K562 (cell line): ENCODE measurements at regions not wholly inside any gene's neighbourhood (a gene's known extent, or its start where the extent isn't known, plus 50 kb on each side); places are given as distances from the start of the nearest gene placed in this dataset.
A peak's percentile ranks its signal among the peaks of the same experiment; 100 is the strongest.

ENCODE experiments used
- ATAC-seq: fragments of 200-7000 bp; cut with Tn5 transposase; 3 replicates; pipeline ENCODE4 v1.9.1; 2020; ENCODE audit warnings: moderate library complexity
- BruUV-seq: library from RNA; stranded (reverse); fragments of 400-500 nt; replicated peaks from 2 replicates; lab custom pipeline; 2021; lab: Mats Ljungman, UMichigan
- CTCF ChIA-PET: fragments of 300-600 bp; formaldehyde crosslinking; extraction: SDS; loops from one replicate; lab custom pipeline; 2021; ENCODE audit warnings: low intra/inter-chr PET ratio; lab: Yijun Ruan, JAX
- POLR2A ChIA-PET: fragments of 300-600, 350-650 bp; sonication (Branson Sonifier 250); formaldehyde crosslinking; extraction: SDS; loops from one replicate; lab custom pipeline; 2021; ENCODE audit warnings: antibody characterized with exemption, inconsistent platforms; lab: Yijun Ruan, JAX
- DNase-seq, 4 experiments: peaks; one replicate each; pipeline versions ENCODE4 v3.0.0 to v3.0.0-alpha.2; 2011 to 2018; ENCODE audit warnings: low spot score in 3 of 4, mixed read lengths in 3 of 4; ENCODE audit errors: extremely low read depth in 1 of 4
- FAIRE-seq: peaks from 2 replicates; lab custom pipeline; 2011; peaks lifted over from hg19 to GRCh38; lab: Jason Lieb, UNC
- H2AFZ ChIP-seq: 2 replicates; pipeline ENCODE4 v1.6.0; 2011; ENCODE audit warnings: low read depth, low read length, control low read depth, inconsistent platforms
- H3K27ac ChIP-seq: fragments of 200-600 bp; 3 replicates; pipeline ENCODE4 v1.8.0; 2011; ENCODE audit warnings: low read depth, mild to moderate bottlenecking, control low read depth, inconsistent platforms, low read length, moderate library complexity, mixed read lengths; ENCODE audit errors: extremely low read depth
- H3K27me3 ChIP-seq, 2 experiments: fragments of 300-600 bp in 1 of 2; 2 replicates in 1 of 2; 3 replicates in 1 of 2; pipeline versions ENCODE4 v1.6.0 to v1.8.0; 2011; ENCODE audit warnings: inconsistent platforms in 2 of 2, low read length in 2 of 2, mild to moderate bottlenecking in 1 of 2, mixed read lengths in 1 of 2, moderate library complexity in 1 of 2; ENCODE audit not compliant: control insufficient read depth in 2 of 2, insufficient read depth in 2 of 2
- H3K36me3 ChIP-seq: fragments of 300-600 bp; 3 replicates; pipeline ENCODE4 v1.8.0; 2011; ENCODE audit warnings: mild to moderate bottlenecking, low read length, inconsistent platforms; ENCODE audit not compliant: control insufficient read depth, insufficient read depth
- H3K4me1 ChIP-seq, 2 experiments: fragments of 200-600 bp in 1 of 2; replicated peaks in 1 of 2; 2 replicates in 1 of 2; 3 replicates in 1 of 2; pipeline versions ENCODE4 v1.5.1 to v1.8.0; 2011; ENCODE audit warnings: inconsistent platforms in 2 of 2, low read length in 2 of 2, mild to moderate bottlenecking in 1 of 2, mixed read lengths in 1 of 2, moderate library complexity in 1 of 2; ENCODE audit not compliant: control insufficient read depth in 2 of 2, insufficient read depth in 2 of 2
- H3K4me2 ChIP-seq: 2 replicates; pipeline ENCODE4 v1.6.1; 2011; ENCODE audit warnings: low read length, control low read depth, inconsistent platforms, mixed read lengths; ENCODE audit not compliant: insufficient read depth
- H3K4me3 ChIP-seq: fragments of 200-600 bp; sonication (generic), shearing (Covaris generic); 2 replicates; pipeline ENCODE4 v1.5.1; 2016; ENCODE audit warnings: control low read depth, inconsistent platforms
- H3K79me2 ChIP-seq: fragments of 200-600 bp; 3 replicates; pipeline ENCODE4 v1.8.0; 2011; ENCODE audit warnings: low read length, inconsistent platforms; ENCODE audit not compliant: control insufficient read depth, insufficient read depth
- H3K9ac ChIP-seq, 2 experiments: 2 replicates each; pipeline versions ENCODE4 v1.6.0 to v1.6.1; 2011; ENCODE audit warnings: low read depth in 2 of 2, low read length in 2 of 2, control low read depth in 1 of 2, inconsistent platforms in 1 of 2, mild to moderate bottlenecking in 1 of 2, mixed read lengths in 1 of 2; ENCODE audit not compliant: insufficient read depth in 1 of 2
- H3K9me1 ChIP-seq: one replicate; pipeline ENCODE4 v1.6.0; 2011; ENCODE audit warnings: inconsistent platforms, mild to moderate bottlenecking, low read length, moderate library complexity; ENCODE audit not compliant: control insufficient read depth, insufficient read depth
- H3K9me3 ChIP-seq: replicated peaks from 2 replicates; pipeline ENCODE4 v1.5.1; 2011; ENCODE audit warnings: low read depth, low read length, inconsistent platforms; ENCODE audit not compliant: control insufficient read depth, insufficient read depth
- H4K20me1 ChIP-seq: replicated peaks from 2 replicates; pipeline ENCODE4 v1.6.1; 2011; ENCODE audit warnings: low read length, inconsistent platforms, mixed read lengths; ENCODE audit not compliant: control insufficient read depth, insufficient read depth
- E2F1 ChIP-seq: sonication (generic); formaldehyde crosslinking; IDR thresholded peaks from 2 replicates; pipeline ENCODE4 v1.8.1; 2023; ENCODE audit warnings: mild to moderate bottlenecking, missing genetic modification reagents, moderate library complexity
- SPI1 ChIP-seq: IDR thresholded peaks from 2 replicates; pipeline ENCODE4 v1.6.1; 2011; ENCODE audit warnings: low read depth, low read length, control low read depth, borderline replicate concordance
- ZNF133 ChIP-seq: fragments of 250-450 bp; sonication (Bioruptor Pico); IDR thresholded peaks from 2 replicates; pipeline ENCODE4 v1.4.0; 2020; ENCODE audit warnings: mild to moderate bottlenecking
- WGBS: fragments of 100-300 bp; shearing (Covaris generic); methylation state at CpG from one replicate; pipeline ENCODE4 v1.1.6; 2016; ENCODE audit warnings: low coverage, mixed read lengths; ENCODE audit not compliant: insufficient coverage; ENCODE audit errors: missing lambda C conversion rate; 5-methylcytosine and 5-hydroxymethylcytosine counted together
- in situ Hi-C: fragments of 300-500 bp; cut with MboI; formaldehyde crosslinking; loops from 4 replicates; pipeline ENCODE4 v1.15.0; 2018; ENCODE audit warnings: inconsistent platforms, mixed read lengths
- intact Hi-C: fragments of 100-400 bp; cut with micrococcal nuclease; formaldehyde crosslinking; loops from 2 replicates; pipeline ENCODE4 v1.14.2; 2022

- DNase-seq: no peak
- Histone ChIP-seq H3K4me3 (no peak overlapping the region), H3K79me2 (no peaks in the 10 kb centered on the region), H3K27me3 (no peaks in the 10 kb centered on the region), H4K20me1 (no peaks in the 10 kb centered on the region), H3K4me1 (no peaks in the 10 kb centered on the region), H2AFZ (no peak overlapping the region), H3K36me3 (no peaks in the 10 kb centered on the region), H3K27ac (no peak overlapping the region), H3K9ac (no peak overlapping the region), H3K9me1 (no peaks in the 10 kb centered on the region), H3K4me2 (no peak overlapping the region), H3K9me3 (no peaks in the 10 kb centered on the region)
- POLR2A ChIA-PET: interaction anchor here (0.8 kb wide), 1 partner anchor 99 kb away, joined by 3 read pairs; no protein-coding TSS in a partner anchor
- TF ChIP-seq E2F1 (CRISPR knock-in tag): no peak
- TF ChIP-seq ZNF133 (CRISPR knock-in tag): no peak
- peak; percentile 43; the same call in 1 of the 2 replicates for TF ChIP-seq SPI1
- BruUV-seq: no TSS peak
- CTCF ChIA-PET: interaction anchor here (1.1 kb wide), 1 partner anchor 924 kb away, joined by 3 read pairs; no protein-coding TSS in a partner anchor
- ATAC-seq: no peak
- no peak for FAIRE-seq
- 2% methylated on average over 5 of the region's 5 CpGs for WGBS
- in situ Hi-C loops (loop anchor here (25.0 kb wide), 1 partner anchor 926 kb away; the partner anchor contains the start of gene OSR1), intact Hi-C loops (loop anchor here (5.0 kb wide), 2 partner anchors 86 to 316 kb away; no protein-coding TSS in a partner anchor)
These were observed 123.9 kb downstream of the RDH14 start for GRCh38 chr2:18436503-18437005.
